ENCODE measurements at regions not wholly inside any gene's neighbourhood (a gene's known extent, or its start where the extent isn't known, plus 50 kb on each side); places are given as distances from the start of the nearest gene placed in this dataset.

DNA sequence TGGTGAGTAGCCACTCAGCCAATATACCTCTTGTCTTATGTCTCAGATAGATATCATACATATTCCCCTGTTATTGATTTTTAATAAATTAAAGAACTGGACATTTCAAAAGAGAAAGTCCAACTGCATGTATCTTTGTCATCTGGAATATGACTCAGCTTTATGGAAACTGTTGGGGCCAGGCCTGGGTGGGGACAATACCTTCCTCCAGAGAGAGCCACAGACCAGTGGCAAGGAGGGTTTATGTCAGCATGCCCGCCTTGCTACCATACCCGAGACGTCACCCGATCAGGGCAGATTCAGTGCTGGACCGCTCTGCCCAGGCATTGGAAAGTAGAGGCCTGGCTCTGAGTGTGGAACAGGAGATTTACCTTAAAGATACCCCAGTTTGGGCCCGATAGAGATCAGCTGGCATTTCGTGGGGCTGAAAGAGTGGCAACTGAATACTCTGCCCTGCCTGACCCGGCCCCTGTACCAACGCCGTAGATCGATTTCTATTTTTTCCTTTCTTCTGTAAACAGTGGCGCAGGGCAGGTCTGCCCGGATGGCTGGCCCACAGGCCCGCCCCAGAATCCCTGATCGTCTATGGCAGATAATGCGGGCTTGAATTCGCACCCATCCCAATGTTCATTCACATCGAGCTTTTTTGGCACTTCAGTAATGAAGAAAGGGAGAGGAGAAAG lies 158.6 kb downstream of the SALL1 start:
- TF ChIP-seq POLR2A (IDR thresholded peaks at IDR 0.05) = no peak
- TF ChIP-seq, protein P1, sequence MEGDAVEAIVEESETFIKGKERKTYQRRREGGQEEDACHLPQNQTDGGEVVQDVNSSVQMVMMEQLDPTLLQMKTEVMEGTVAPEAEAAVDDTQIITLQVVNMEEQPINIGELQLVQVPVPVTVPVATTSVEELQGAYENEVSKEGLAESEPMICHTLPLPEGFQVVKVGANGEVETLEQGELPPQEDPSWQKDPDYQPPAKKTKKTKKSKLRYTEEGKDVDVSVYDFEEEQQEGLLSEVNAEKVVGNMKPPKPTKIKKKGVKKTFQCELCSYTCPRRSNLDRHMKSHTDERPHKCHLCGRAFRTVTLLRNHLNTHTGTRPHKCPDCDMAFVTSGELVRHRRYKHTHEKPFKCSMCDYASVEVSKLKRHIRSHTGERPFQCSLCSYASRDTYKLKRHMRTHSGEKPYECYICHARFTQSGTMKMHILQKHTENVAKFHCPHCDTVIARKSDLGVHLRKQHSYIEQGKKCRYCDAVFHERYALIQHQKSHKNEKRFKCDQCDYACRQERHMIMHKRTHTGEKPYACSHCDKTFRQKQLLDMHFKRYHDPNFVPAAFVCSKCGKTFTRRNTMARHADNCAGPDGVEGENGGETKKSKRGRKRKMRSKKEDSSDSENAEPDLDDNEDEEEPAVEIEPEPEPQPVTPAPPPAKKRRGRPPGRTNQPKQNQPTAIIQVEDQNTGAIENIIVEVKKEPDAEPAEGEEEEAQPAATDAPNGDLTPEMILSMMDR (IDR thresholded peaks at IDR 0.05) = no peak
- WGBS, 2 donors = 78 to 83% methylated on average over 18 of the region's 18 CpGs
- H3K4me3 ChIP-seq (ENCODE audit: low read depth, poor library complexity, severe bottlenecking) = no peak overlapping the region
- intact Hi-C loops (cut with DNase I; ENCODE audit: low total_unique reads) = no loop called here
- no peak for DNase-seq (ENCODE audit: low spot score in 2 of 2)

DNA sequence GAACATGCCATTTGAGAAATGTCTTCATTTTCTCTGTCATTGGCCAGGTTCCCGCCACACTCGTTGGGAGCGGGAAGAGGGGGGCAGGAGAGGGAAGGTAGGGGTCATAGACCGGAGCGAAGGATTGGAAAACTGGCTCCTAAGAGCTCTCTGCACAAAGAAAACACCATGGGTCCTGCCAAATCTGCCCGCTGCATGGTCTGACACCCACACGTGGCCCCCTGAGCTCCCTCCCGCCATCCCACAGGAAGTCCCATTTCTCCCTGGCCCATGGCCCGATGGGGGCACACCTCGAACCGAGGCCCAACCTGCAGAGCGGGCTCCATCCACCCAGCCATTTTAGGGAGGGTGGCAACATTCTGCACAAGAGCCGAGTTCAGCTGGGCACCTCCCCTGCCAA lies 159.6 kb downstream of the SALL1 start:
- no peak for TF ChIP-seq POLR2A (IDR thresholded peaks at IDR 0.05)
- TF ChIP-seq, protein P1 (IDR thresholded peaks at IDR 0.05) = no peak
- no peak overlapping the region for H3K4me3 ChIP-seq (ENCODE audit: low read depth, poor library complexity, severe bottlenecking)
- no peak for DNase-seq (ENCODE audit: low spot score in 2 of 2)
- 83% methylated on average over 13 of the region's 13 CpGs for WGBS, 2 donors
- intact Hi-C loops (cut with DNase I; ENCODE audit: low total_unique reads) = no loop called here

DNA sequence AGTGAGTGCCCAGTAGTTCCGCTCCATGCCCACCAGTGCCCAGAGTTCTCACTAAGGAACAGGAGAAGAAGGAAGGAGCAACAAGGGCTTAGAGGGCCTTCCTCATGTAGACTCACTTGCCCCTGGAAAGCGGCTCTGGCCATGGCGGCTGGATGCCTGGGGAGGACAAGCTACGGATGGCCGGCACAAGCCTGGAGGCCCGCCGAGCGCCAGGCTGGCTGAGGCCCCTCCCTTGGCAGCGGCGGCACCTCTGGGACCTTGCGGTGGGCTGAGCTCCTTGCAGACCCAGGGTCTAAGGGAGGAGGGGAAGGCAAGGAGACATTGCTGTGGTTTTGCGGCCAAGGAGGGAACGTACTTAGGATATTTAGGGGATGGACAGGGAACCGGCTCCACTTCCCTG lies 160.1 kb downstream of the SALL1 start:
- intact Hi-C loops (cut with DNase I; ENCODE audit: low total_unique reads) = no loop called here
- no peak for DNase-seq (ENCODE audit: low spot score in 2 of 2)
- no peak for TF ChIP-seq POLR2A (IDR thresholded peaks at IDR 0.05)
- TF ChIP-seq, protein P1 (IDR thresholded peaks at IDR 0.05) = no peak
- no peak overlapping the region for H3K4me3 ChIP-seq (ENCODE audit: low read depth, poor library complexity, severe bottlenecking)
- WGBS, 2 donors = 96 to 98% methylated on average over 14 of the region's 14 CpGs

DNA sequence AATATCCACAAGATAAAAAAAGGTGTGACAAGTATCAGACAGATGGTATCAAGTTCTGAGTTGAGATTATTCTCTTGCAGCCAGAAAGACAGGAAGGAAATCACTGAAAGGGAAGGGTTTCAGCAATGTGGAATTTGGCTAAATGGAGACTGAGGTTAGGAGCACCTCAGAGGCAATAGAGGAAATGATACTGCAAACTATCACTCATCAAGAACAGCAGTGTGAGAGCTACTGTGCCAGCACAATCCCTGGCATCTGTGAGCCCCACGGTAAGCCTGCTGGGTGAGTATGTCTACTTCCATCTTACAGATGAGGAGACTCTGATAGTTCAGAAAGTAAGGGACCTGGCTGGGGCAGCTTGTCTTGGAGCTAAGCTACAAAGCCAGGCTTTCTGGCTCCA lies 162.0 kb downstream of the SALL1 start:
- no peak for DNase-seq (ENCODE audit: low spot score in 2 of 2)
- intact Hi-C loops (cut with DNase I; ENCODE audit: low total_unique reads) = no loop called here
- no peak overlapping the region for H3K4me3 ChIP-seq (ENCODE audit: low read depth, poor library complexity, severe bottlenecking)
- WGBS, 2 donors = 19 to 37% methylated on average over 1 of the region's 1 CpG
- TF ChIP-seq, protein P1 (IDR thresholded peaks at IDR 0.05) = no peak
- no peak for TF ChIP-seq POLR2A (IDR thresholded peaks at IDR 0.05)

DNA sequence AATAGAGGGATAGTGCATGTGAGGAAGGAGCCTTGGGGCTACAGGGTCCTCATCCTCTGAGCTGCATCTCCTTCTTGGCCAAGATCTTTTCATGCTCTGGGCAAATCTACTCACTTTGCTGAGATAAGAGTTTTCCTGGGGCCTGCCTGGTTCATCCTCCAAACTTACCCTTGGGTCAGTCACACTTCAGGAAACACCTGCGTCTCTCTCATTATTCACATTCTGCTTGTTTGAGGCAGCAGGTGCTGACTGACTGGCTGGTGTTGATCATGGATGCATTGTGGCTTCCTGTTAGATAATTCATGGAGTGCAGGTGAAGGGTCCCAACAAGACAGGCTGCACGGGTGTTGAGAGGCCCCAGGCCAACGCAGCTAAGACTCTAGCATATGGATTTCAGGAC lies 162.6 kb downstream of the SALL1 start:
- 50 to 55% methylated on average over 3 of the region's 3 CpGs for WGBS, 2 donors
- DNase-seq (ENCODE audit: low spot score in 2 of 2) = no peak

More for the DNA sequence above, 162.6 kb downstream of the SALL1 start:
- no peak overlapping the region for H3K4me3 ChIP-seq (ENCODE audit: low read depth, poor library complexity, severe bottlenecking)
- intact Hi-C loops (cut with DNase I; ENCODE audit: low total_unique reads) = no loop called here
- no peak for TF ChIP-seq POLR2A (IDR thresholded peaks at IDR 0.05)
- TF ChIP-seq, protein P1 (IDR thresholded peaks at IDR 0.05) = no peak
